Osteocyte (in vitro differentiated cells): ENCODE measurements at regions not wholly inside any gene's neighbourhood (a gene's known extent, or its start where the extent isn't known, plus 50 kb on each side); places are given as distances from the start of the nearest gene placed in this dataset.

Source experiments
- DNase-seq: peaks from one replicate; pipeline ENCODE4 v3.0.0; 2021; ENCODE audit warnings: mixed read lengths; ENCODE audit not compliant: unreplicated experiment; ENCODE audit errors: extremely low spot score
- H3K27ac Mint-ChIP-seq: one replicate; pipeline ENCODE4 v1.8.0; 2021; ENCODE audit warnings: mild to moderate bottlenecking, mixed read lengths; ENCODE audit not compliant: unreplicated experiment
- H3K27me3 Mint-ChIP-seq: one replicate; pipeline ENCODE4 v1.8.0; 2021; ENCODE audit warnings: mixed read lengths; ENCODE audit not compliant: unreplicated experiment
- H3K36me3 Mint-ChIP-seq: one replicate; pipeline ENCODE4 v1.8.0; 2021; ENCODE audit warnings: mixed read lengths; ENCODE audit not compliant: unreplicated experiment
- H3K4me1 Mint-ChIP-seq: one replicate; pipeline ENCODE4 v1.8.0; 2021; ENCODE audit warnings: mixed read lengths; ENCODE audit not compliant: unreplicated experiment
- H3K4me3 Mint-ChIP-seq: one replicate; pipeline ENCODE4 v1.8.0; 2021; ENCODE audit warnings: mild to moderate bottlenecking, moderate library complexity, mixed read lengths; ENCODE audit not compliant: unreplicated experiment
- H3K9me3 Mint-ChIP-seq: one replicate; pipeline ENCODE4 v1.8.0; 2021; ENCODE audit warnings: mixed read lengths; ENCODE audit not compliant: unreplicated experiment
- CTCF ChIP-seq: fragments of 200-600 bp; sonication (generic); IDR thresholded peaks from 2 replicates; pipeline ENCODE4 v1.5.0; 2021; ENCODE audit warnings: antibody characterized with exemption, mild to moderate bottlenecking, moderate library complexity

- Mint-ChIP-seq H3K27ac (no peak overlapping the region), H3K9me3 (peaks cover 16% of the 10 kb centered on the region), H3K4me3 (no peak overlapping the region), H3K36me3 (no peaks in the 10 kb centered on the region), H3K27me3 (no peaks in the 10 kb centered on the region), H3K4me1 (peaks cover 5% of the 10 kb centered on the region)
- DNase-seq, result no peak
- no peak for TF ChIP-seq CTCF
Measured at GRCh38 chr3:70880421-70880820, 568.0 kb upstream of the MDFIC2 start.

DNA sequence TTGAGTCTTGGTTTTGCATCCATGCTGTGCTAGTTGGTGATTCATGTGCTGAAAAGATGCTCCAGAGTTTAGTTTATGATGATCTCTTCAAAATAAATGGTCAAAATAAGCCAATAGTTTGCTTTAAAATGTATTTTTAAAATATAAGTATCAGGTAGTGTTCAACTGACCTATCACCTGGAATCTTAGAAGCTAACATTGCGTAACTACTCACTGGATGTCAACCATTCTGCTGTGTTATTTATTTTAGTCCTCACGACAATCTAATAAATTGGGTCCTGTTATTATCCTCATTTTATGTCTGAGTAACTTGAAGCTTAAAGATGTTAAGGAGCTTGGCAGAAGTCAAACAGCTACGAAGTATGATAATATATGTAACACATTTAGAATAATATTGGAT, 563.7 kb upstream of the MDFIC2 start:
- H3K36me3 Mint-ChIP-seq, result no peaks in the 10 kb centered on the region
- peaks cover 10% of the 10 kb centered on the region for H3K4me1 Mint-ChIP-seq
- no peaks in the 10 kb centered on the region for H3K27me3 Mint-ChIP-seq
- H3K4me3 Mint-ChIP-seq, result no peak overlapping the region
- H3K27ac Mint-ChIP-seq, result no peak overlapping the region
- no peak for TF ChIP-seq CTCF
- DNase-seq, result no peak
- H3K9me3 Mint-ChIP-seq, result peaks cover 13% of the 10 kb centered on the region

DNA sequence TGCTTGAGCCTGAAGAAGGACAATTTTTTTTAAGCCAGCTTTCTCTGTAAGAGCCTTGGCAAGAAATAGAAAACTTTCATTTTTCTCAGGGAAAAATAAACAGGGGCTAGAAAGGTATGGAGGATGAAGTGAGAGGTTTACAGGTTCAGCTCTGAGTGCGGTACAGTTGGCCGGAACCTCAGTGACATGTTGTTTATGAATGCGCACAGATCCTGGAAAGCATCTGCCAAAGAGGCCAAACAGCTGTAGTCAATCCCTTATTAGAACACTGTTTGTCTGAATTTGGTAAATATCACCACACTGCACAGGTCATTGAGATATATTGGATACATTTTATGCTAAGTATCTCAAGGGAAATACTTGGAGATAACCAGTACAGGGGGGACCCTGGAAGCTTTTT, 561.8 kb upstream of the MDFIC2 start:
- DNase-seq, result no peak
- Mint-ChIP-seq H3K9me3 (peaks cover 15% of the 10 kb centered on the region), H3K4me1 (peaks cover 10% of the 10 kb centered on the region), H3K36me3 (no peaks in the 10 kb centered on the region), H3K4me3 (no peak overlapping the region), H3K27ac (no peak overlapping the region), H3K27me3 (no peaks in the 10 kb centered on the region)
- no peak for TF ChIP-seq CTCF

GRCh38 chr3:70873686-70874085, 561.2 kb upstream of the MDFIC2 start:
- no peak for TF ChIP-seq CTCF
- Mint-ChIP-seq H3K9me3 (peaks cover 13% of the 10 kb centered on the region), H3K36me3 (no peaks in the 10 kb centered on the region), H3K27ac (no peak overlapping the region), H3K27me3 (no peaks in the 10 kb centered on the region), H3K4me3 (no peak overlapping the region), H3K4me1 (peaks cover 10% of the 10 kb centered on the region)
- no peak for DNase-seq

- H3K27me3 Mint-ChIP-seq, result no peaks in the 10 kb centered on the region
- H3K27ac Mint-ChIP-seq, result peak overlapping the region; percentile 56
- no peak for TF ChIP-seq CTCF
- no peaks in the 10 kb centered on the region for H3K36me3 Mint-ChIP-seq
- peaks cover 10% of the 10 kb centered on the region for H3K4me1 Mint-ChIP-seq
- DNase-seq, result no peak
- H3K9me3 Mint-ChIP-seq, result peaks cover 6% of the 10 kb centered on the region
- no peak overlapping the region for H3K4me3 Mint-ChIP-seq
Measured at GRCh38 chr3:70871909-70872656, 559.6 kb upstream of the MDFIC2 start.
